Testis (tissue), 2 donors: ENCODE measurements at regions not wholly inside any gene's neighbourhood (a gene's known extent, or its start where the extent isn't known, plus 50 kb on each side); places are given as distances from the start of the nearest gene placed in this dataset.

ENCODE experiments used
- POLR2A ChIP-seq: fragments of 450-650 bp; IDR thresholded peaks from one replicate; pipeline ENCODE4 v1.6.1; 2017; ENCODE audit warnings: antibody characterized with exemption, mild to moderate bottlenecking, moderate library complexity
- TF ChIP-seq, protein P1 (sequence below), 3 experiments: fragments of 450-650 bp in 2 of 3; fragments of 200-600 bp in 1 of 3; sonication (generic) in 1 of 3; IDR thresholded peaks; one replicate each; pipeline ENCODE4 v1.5.1; 2016 to 2019; ENCODE audit warnings: antibody characterized with exemption in 3 of 3, mild to moderate bottlenecking in 2 of 3, moderate library complexity in 1 of 3

DNA sequence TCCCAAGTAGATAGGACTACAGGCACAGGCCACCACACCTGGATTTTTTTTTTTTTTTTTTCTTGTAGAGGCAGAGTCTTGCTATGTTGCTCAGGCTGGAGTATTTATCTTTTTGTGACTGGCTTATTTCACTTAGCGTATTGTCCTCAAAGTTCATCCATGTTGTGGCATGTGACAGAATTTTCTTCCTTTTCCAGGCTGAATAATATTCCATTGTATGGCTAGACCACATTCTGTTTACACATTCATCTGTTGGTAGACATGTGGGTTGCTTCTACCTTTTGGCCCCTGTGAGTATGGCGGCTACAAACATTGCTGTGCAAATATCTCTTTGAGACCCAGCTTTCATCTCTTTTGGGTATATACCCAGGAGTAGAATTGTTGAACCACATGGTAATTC, 160.2 kb upstream of the SMAD3 start:
- no peak for TF ChIP-seq POLR2A
- TF ChIP-seq, protein P1, sequence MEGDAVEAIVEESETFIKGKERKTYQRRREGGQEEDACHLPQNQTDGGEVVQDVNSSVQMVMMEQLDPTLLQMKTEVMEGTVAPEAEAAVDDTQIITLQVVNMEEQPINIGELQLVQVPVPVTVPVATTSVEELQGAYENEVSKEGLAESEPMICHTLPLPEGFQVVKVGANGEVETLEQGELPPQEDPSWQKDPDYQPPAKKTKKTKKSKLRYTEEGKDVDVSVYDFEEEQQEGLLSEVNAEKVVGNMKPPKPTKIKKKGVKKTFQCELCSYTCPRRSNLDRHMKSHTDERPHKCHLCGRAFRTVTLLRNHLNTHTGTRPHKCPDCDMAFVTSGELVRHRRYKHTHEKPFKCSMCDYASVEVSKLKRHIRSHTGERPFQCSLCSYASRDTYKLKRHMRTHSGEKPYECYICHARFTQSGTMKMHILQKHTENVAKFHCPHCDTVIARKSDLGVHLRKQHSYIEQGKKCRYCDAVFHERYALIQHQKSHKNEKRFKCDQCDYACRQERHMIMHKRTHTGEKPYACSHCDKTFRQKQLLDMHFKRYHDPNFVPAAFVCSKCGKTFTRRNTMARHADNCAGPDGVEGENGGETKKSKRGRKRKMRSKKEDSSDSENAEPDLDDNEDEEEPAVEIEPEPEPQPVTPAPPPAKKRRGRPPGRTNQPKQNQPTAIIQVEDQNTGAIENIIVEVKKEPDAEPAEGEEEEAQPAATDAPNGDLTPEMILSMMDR (IDR thresholded peaks at IDR 0.05), result no peak
